Choroid plexus epithelial cell (primary cell): ENCODE measurements at regions not wholly inside any gene's neighbourhood (a gene's known extent, or its start where the extent isn't known, plus 50 kb on each side); places are given as distances from the start of the nearest gene placed in this dataset.
"Not testable (repeated sequence)": the region's sequence is repeated elsewhere in the genome, so short reads cannot be mapped to it uniquely, and the experiment has no call there.

Experiments
- DNase-seq: peaks from one replicate; pipeline ENCODE4 v3.0.0-alpha.2; 2010; ENCODE audit warnings: low read depth
- H3K4me3 ChIP-seq: 2 replicates; pipeline ENCODE4 v1.5.1; 2011; ENCODE audit warnings: low read depth, mild to moderate bottlenecking, control low read depth, low read length, moderate library complexity
- TF ChIP-seq, protein P1 (sequence below): conservative IDR thresholded peaks from 2 replicates; pipeline ENCODE4 v1.5.1; 2011; ENCODE audit warnings: low read depth, mild to moderate bottlenecking, control low read depth, inconsistent platforms, low read length, moderate library complexity

DNA sequence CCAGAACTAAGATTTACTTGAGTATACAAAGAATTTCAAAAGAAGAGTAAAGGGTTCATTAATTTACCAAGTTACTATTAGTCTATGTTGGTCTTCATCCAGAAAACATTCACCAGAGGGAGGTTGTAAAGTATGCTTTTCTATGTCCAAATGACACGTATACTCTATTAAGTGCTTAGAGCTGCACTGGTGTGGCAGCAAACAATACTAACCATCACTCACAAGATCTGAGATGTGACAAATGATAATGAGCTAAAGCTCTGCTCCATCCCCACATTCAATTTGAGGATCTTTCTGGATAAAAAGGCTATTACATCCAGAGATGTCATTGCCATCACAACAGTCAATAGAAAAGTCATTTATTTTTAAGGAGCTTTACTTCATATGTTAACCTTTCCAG is 926.5 kb upstream of the KLHL29 start:
- TF ChIP-seq, protein P1, sequence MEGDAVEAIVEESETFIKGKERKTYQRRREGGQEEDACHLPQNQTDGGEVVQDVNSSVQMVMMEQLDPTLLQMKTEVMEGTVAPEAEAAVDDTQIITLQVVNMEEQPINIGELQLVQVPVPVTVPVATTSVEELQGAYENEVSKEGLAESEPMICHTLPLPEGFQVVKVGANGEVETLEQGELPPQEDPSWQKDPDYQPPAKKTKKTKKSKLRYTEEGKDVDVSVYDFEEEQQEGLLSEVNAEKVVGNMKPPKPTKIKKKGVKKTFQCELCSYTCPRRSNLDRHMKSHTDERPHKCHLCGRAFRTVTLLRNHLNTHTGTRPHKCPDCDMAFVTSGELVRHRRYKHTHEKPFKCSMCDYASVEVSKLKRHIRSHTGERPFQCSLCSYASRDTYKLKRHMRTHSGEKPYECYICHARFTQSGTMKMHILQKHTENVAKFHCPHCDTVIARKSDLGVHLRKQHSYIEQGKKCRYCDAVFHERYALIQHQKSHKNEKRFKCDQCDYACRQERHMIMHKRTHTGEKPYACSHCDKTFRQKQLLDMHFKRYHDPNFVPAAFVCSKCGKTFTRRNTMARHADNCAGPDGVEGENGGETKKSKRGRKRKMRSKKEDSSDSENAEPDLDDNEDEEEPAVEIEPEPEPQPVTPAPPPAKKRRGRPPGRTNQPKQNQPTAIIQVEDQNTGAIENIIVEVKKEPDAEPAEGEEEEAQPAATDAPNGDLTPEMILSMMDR: no peak
- no peak overlapping the region for H3K4me3 ChIP-seq
- no peak for DNase-seq

DNA sequence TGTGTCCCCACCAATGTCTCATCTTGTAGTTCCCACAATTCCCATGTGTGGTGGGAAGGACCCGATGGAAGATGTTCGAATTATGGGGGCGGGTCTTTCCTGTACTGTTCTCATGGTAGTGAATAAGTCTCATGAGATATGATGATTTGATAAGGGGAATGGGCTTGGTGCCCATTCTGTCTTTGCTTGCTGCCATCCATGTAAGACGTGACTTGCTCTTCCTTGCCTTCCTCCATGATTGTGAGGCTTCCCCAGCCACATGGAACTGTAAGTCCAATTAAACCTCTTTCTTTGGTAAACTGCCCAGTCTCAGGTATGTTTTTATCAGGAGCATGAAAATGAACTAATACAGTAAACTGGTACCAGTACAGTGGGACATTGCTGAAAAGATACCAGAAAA is 909.9 kb upstream of the KLHL29 start:
- H3K4me3 ChIP-seq, DNase-seq: not testable (repeated sequence)

DNA sequence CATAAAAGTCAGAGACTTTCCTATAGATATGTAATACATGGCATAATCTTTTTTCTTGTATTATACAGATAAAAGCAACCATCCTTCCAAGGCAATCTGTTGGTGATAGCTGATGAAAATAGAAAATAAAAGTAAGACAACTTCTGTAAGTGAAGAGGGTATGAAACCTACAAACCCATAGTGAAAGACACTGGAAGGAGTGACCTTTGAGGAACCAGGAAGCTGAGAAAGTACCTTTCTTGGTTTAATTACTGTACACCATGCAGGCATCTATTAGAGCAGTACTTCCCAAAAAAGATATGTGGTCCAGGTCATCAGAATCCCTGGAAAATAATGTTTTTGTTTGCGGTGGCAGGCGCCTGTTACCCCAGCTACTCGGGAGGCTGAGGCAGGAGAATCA is 906.6 kb upstream of the KLHL29 start:
- no peak for DNase-seq
- TF ChIP-seq, protein P1: no peak
- no peak overlapping the region for H3K4me3 ChIP-seq

DNA sequence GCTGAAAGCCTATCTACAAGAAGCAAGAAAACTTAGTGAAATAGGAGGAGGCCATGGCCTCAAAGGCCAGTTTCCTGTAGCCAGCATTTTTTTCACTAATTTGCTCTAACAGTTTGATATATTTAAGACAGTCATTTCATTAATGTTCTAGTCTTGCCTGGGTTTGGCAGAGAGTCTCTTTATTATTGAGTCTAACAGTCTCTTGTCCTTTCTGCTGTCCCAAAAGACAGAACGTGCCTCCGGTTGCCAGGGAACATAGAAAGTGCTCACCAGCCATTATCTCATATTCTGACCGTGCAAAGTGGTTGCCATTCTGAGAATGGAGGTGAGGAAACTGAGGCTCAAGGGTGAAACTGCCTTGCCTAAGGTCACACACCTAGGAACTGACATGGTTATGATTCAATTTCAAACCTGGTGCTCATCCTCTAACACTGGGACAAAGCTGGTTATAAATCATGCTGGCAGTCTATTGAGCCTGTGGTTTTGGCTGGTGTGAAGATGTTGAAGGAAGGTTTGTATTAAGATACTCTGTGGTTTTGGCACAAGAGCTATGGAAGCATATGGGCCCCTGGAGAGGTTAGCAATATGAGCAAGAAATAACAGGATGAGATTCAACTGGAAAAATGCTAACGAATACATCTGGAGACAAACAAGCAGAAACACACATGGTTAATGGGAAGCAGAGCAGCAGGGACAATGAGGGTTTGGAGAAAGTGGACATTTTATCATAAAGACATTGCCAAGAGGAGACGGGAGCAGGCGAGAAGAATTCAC is 903.3 kb upstream of the KLHL29 start:
- no peak overlapping the region for H3K4me3 ChIP-seq
- no peak for DNase-seq
- TF ChIP-seq, protein P1: no peak

DNA sequence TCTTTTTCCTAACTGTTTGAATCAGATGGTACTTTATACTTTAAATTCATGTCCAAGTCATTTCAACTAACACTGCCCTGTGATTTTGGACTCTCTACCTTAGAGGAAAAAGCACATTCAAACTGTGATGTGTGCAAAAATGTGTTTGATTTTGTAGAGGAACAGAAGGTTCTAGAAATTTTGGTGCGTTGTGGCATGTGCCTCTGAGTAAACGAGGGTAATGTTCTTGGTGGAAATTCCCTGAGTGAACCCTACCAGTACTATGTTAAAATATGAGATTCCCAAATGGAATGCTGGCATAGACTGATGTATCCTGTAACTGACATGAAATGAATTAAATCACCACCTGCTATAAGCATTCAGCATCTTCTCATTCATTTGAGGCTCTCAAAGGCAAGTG is 901.9 kb upstream of the KLHL29 start:
- DNase-seq: no peak
- TF ChIP-seq, protein P1: no peak
- no peak overlapping the region for H3K4me3 ChIP-seq

DNA sequence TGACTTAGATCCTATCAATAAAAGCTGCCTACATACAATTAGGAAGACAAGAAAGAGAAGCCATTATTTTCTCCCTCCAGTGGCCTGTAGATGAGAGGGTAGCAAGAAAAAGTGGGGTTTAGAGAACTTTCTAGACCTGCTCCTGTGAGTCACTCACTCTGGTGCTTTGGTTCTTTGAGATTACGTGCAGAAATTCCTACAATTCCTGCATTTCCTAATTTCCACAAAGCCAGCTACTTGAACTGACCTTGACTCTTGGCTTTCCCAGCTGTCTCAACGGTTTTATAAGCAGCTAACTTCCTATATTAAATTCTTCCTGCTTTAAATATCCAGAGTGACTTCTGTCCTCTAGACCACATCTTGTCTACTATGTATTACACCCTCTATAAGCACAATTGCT is 899.5 kb upstream of the KLHL29 start:
- TF ChIP-seq, protein P1: no peak
- no peak overlapping the region for H3K4me3 ChIP-seq
- no peak for DNase-seq

DNA sequence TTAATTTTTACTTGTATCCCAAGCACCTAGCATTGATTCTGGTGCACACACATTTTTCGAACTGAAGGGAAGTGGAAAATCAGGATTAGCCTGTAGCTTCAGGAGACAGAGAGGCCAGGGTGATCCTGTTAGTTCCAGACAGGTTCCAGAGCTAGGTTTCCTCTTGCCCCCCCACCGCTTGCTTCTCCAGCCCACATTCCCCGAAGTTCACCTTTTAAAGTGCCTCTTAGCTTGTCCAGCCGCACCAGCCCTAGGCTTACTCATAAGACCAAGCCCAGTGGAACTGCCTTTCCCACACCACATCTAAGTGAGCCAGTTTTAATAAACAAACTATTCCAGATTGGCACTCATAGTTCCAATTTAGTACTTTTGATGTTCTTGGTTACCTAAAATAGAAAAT is 898.6 kb upstream of the KLHL29 start:
- no peak for DNase-seq
- H3K4me3 ChIP-seq: no peak overlapping the region
- TF ChIP-seq, protein P1: no peak
